Osteoblast (primary cell): ENCODE measurements at regions not wholly inside any gene's neighbourhood (a gene's known extent, or its start where the extent isn't known, plus 50 kb on each side); places are given as distances from the start of the nearest gene placed in this dataset. TPM values are rescaled to one million over a fixed set of nuclear protein-coding genes. Genes with fewer than 3 reads are reported as not detected.

ENCODE experiments used
- DNase-seq: peaks from one replicate; pipeline ENCODE4 v3.0.0; 2011; ENCODE audit warnings: low spot score, mixed read lengths; ENCODE audit not compliant: insufficient read length; ENCODE audit errors: missing footprints
- H2AFZ ChIP-seq: 2 replicates; pipeline ENCODE4 v1.6.0; 2011; ENCODE audit warnings: mild to moderate bottlenecking, low read length
- H3K27ac ChIP-seq: 2 replicates; pipeline ENCODE4 v1.5.1; 2011; ENCODE audit warnings: mild to moderate bottlenecking, low read depth, low read length, moderate library complexity
- H3K27me3 ChIP-seq: 2 replicates; pipeline ENCODE4 v1.6.0; 2012; ENCODE audit warnings: mild to moderate bottlenecking, control low read depth, inconsistent platforms, low read length, moderate library complexity; ENCODE audit not compliant: insufficient read depth
- H3K36me3 ChIP-seq: 2 replicates; pipeline ENCODE4 v1.5.1; 2011; ENCODE audit warnings: mild to moderate bottlenecking, low read length, control low read depth, moderate library complexity; ENCODE audit not compliant: insufficient read depth
- H3K4me1 ChIP-seq: 2 replicates; pipeline ENCODE4 v1.5.1; 2011; ENCODE audit warnings: mild to moderate bottlenecking, low read length, control low read depth, moderate library complexity; ENCODE audit not compliant: insufficient read depth
- H3K4me2 ChIP-seq: 2 replicates; pipeline ENCODE4 v1.6.0; 2011; ENCODE audit warnings: mild to moderate bottlenecking, low read length; ENCODE audit not compliant: insufficient read depth
- H3K4me3 ChIP-seq: fragments of 200-600 bp; sonication (generic); 3 replicates; pipeline ENCODE4 v1.5.1; 2012; ENCODE audit warnings: mild to moderate bottlenecking, low read length, inconsistent platforms; ENCODE audit not compliant: insufficient read depth
- H3K79me2 ChIP-seq: 2 replicates; pipeline ENCODE4 v1.6.0; 2012; ENCODE audit warnings: mild to moderate bottlenecking, low read length, control low read depth, inconsistent platforms; ENCODE audit not compliant: insufficient read depth
- H3K9me3 ChIP-seq: 2 replicates; pipeline ENCODE4 v1.5.1; 2011; ENCODE audit warnings: low read depth, low read length, control low read depth
- H4K20me1 ChIP-seq: 2 replicates; pipeline ENCODE4 v1.6.0; 2012; ENCODE audit warnings: mild to moderate bottlenecking, low read length, control low read depth; ENCODE audit not compliant: insufficient read depth
- small RNA-seq: library from RNA; depleted of rRNA; stranded (forward); fragments of <200 nt; gene quantifications from one replicate; pipeline ENCODE3, GENCODE V24; 2012
- TF ChIP-seq, protein P1 (sequence below): IDR thresholded peaks from 2 replicates; pipeline ENCODE4 v1.5.1; 2011; ENCODE audit warnings: mild to moderate bottlenecking, low read depth, low read length, moderate library complexity; ENCODE audit errors: extremely low read depth

DNA sequence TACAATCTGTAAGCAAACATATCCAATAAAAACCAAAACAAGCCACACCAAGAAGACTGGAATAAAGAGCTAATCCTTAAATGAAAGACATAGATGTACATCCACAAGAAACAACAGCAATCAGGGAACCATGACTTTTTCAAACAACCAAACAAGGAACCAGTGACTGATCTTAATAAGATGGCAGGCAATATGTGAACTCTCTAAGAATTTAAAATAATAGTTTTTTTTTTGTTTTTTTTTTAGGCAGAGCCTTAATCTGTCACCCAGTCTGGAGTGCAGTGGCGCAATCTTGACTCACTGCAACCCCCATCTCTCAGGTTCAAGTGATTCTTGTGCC, 52.9 kb upstream of the CAPRIN2 start:
- Histone ChIP-seq H3K4me3 (no peak overlapping the region), H3K27me3 (no peaks in the 10 kb centered on the region), H3K9me3 (no peaks in the 10 kb centered on the region), H3K79me2 (no peaks in the 10 kb centered on the region), H3K4me2 (no peak overlapping the region), H3K36me3 (peaks cover 2% of the 10 kb centered on the region), H3K4me1 (peaks cover 5% of the 10 kb centered on the region), H4K20me1 (no peaks in the 10 kb centered on the region), H3K27ac (no peak overlapping the region), H2AFZ (no peak overlapping the region)
- TF ChIP-seq, protein P1, sequence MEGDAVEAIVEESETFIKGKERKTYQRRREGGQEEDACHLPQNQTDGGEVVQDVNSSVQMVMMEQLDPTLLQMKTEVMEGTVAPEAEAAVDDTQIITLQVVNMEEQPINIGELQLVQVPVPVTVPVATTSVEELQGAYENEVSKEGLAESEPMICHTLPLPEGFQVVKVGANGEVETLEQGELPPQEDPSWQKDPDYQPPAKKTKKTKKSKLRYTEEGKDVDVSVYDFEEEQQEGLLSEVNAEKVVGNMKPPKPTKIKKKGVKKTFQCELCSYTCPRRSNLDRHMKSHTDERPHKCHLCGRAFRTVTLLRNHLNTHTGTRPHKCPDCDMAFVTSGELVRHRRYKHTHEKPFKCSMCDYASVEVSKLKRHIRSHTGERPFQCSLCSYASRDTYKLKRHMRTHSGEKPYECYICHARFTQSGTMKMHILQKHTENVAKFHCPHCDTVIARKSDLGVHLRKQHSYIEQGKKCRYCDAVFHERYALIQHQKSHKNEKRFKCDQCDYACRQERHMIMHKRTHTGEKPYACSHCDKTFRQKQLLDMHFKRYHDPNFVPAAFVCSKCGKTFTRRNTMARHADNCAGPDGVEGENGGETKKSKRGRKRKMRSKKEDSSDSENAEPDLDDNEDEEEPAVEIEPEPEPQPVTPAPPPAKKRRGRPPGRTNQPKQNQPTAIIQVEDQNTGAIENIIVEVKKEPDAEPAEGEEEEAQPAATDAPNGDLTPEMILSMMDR: no peak
- no peak for DNase-seq

DNA sequence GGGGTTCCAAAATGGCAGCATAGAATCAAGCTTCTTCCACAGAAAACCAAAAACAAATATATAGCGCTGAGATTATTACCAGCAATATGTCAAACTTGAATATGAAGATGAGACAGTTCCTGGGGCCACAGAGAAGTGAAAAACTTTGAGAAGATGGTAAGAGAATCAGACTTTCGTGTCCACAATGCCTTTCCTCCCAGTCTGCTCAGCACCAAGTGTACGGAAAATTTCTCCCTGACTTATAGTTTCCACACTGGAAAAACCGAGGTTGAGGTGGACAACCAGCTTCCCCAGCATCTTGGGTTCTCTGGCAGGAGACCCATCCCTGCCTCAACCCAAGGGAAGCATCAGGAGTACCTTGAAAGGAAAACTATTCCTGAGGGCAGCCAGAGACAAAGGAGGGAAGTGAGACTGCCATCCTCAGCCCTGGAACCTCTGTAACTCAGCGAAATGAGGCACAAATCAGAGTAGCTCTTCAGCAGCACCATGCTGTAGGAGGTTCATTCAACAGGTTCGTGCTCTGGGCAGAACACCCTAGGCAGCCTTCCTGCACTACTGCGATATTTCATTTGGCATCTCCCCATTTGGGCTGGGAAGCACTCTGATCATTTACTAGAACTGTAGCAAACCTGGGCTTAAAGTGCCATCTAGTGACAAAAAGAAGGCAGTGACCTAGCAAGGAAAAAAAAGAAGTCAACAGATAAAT, 52.4 kb upstream of the CAPRIN2 start:
- Histone ChIP-seq H3K79me2 (no peaks in the 10 kb centered on the region), H3K4me2 (peak overlapping the region; percentile 67), H3K9me3 (no peaks in the 10 kb centered on the region), H4K20me1 (no peaks in the 10 kb centered on the region), H2AFZ (peak overlapping the region; percentile 81), H3K27me3 (no peaks in the 10 kb centered on the region), H3K27ac (no peak overlapping the region), H3K36me3 (peaks cover 5% of the 10 kb centered on the region), H3K4me1 (peaks cover 4% of the 10 kb centered on the region), H3K4me3 (peak overlapping the region; percentile 14)
- DNase-seq: peak; percentile 66
- TF ChIP-seq, protein P1: peak; percentile 82

DNA sequence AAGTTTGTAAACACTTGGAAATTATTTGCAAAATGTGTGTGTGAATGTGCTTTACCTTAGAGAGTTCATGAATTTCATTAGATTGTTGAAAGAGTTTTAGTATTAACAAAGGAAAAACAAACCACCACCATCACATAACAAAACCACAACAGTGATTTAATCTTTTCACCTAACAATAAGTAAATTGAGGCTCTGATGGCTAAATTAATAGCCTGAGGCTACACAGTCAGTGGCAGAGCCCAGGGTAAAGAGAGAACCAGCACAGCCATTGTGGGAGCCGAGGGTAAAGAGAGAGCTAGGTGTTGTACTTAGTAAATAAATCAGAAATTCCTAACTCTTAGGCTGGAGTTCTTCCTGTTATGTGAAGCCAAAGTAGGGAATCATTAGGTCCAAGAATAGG, 51.2 kb upstream of the CAPRIN2 start:
- no peaks in the 10 kb centered on the region for H3K27me3 ChIP-seq
- no peaks in the 10 kb centered on the region for H3K79me2 ChIP-seq
- peaks cover 3% of the 10 kb centered on the region for H3K4me1 ChIP-seq
- H4K20me1 ChIP-seq: no peaks in the 10 kb centered on the region
- no peak overlapping the region for H3K4me3 ChIP-seq
- H3K9me3 ChIP-seq: no peaks in the 10 kb centered on the region
- no peak overlapping the region for H3K27ac ChIP-seq
- DNase-seq: no peak
- H2AFZ ChIP-seq: no peak overlapping the region
- H3K36me3 ChIP-seq: peaks cover 6% of the 10 kb centered on the region
- TF ChIP-seq, protein P1: no peak
- no peak overlapping the region for H3K4me2 ChIP-seq

Small RNAs in the stretch of these regions (small RNA-seq; reads per million reads assigned to genes)
- gene PPIAP44: not detected
